Epithelial cell of esophagus (primary cell): ENCODE measurements at regions not wholly inside any gene's neighbourhood (a gene's known extent, or its start where the extent isn't known, plus 50 kb on each side); places are given as distances from the start of the nearest gene placed in this dataset.
A peak's percentile ranks its signal among the peaks of the same experiment; 100 is the strongest.

ENCODE experiments used
- DNase-seq: peaks from one replicate; pipeline ENCODE4 v3.0.0; 2010; ENCODE audit warnings: low read depth
- H3K4me3 ChIP-seq: 2 replicates; pipeline ENCODE4 v1.5.1; 2011; ENCODE audit warnings: mild to moderate bottlenecking, low read length, control low read depth
- CTCF ChIP-seq: IDR thresholded peaks from 2 replicates; pipeline ENCODE4 v1.5.1; 2011; ENCODE audit warnings: low read depth, mild to moderate bottlenecking, low read length, control low read depth, inconsistent platforms; ENCODE audit not compliant: insufficient read depth; ENCODE audit errors: missing control alignments

- no peak for DNase-seq
- TF ChIP-seq CTCF = no peak
- H3K4me3 ChIP-seq = no peak overlapping the region
Observed at GRCh38 chr16:64102654-64103053, 1019.2 kb downstream of the CDH11 start.

GRCh38 chr16:64098451-64098850, 1023.4 kb downstream of the CDH11 start:
- H3K4me3 ChIP-seq = no peak overlapping the region
- DNase-seq = peak; percentile 5
- TF ChIP-seq CTCF = no peak

GRCh38 chr16:64096689-64097088, 1025.2 kb downstream of the CDH11 start:
- no peak overlapping the region for H3K4me3 ChIP-seq
- TF ChIP-seq CTCF = no peak
- DNase-seq = peak; percentile 68

- DNase-seq = peak; percentile 56
- no peak for TF ChIP-seq CTCF
- H3K4me3 ChIP-seq = no peak overlapping the region
Observed at GRCh38 chr16:64094992-64095634, 1026.8 kb downstream of the CDH11 start.

- H3K4me3 ChIP-seq = no peak overlapping the region
- TF ChIP-seq CTCF = no peak
- no peak for DNase-seq
Observed at GRCh38 chr16:64094181-64094965, 1027.5 kb downstream of the CDH11 start.

- DNase-seq = peak; percentile 85
- no peak for TF ChIP-seq CTCF
- no peak overlapping the region for H3K4me3 ChIP-seq
Observed at GRCh38 chr16:64092271-64092670, 1029.6 kb downstream of the CDH11 start.
